Sigmoid colon (tissue), 4 donors: ENCODE measurements at regions not wholly inside any gene's neighbourhood (a gene's known extent, or its start where the extent isn't known, plus 50 kb on each side); places are given as distances from the start of the nearest gene placed in this dataset.

Experiments
- CTCF ChIP-seq, 4 experiments: fragments of 450-650 bp in 3 of 4; fragments of 200-600 bp in 1 of 4; IDR thresholded peaks; one replicate each; pipeline ENCODE4 v1.5.1; 2016 to 2019; ENCODE audit warnings: antibody characterized with exemption in 4 of 4, mild to moderate bottlenecking in 3 of 4, moderate library complexity in 2 of 4
- EP300 ChIP-seq, 4 donors: sonication (generic); formaldehyde crosslinking; IDR thresholded peaks; one replicate each; pipeline ENCODE4 v1.6.1; 2017; ENCODE audit warnings: antibody characterized with exemption in 4 of 4
- POLR2A ChIP-seq, 2 donors: fragments of 450-650 bp; IDR thresholded peaks; one replicate each; pipeline ENCODE4 v1.6.1; 2016; ENCODE audit warnings: antibody characterized with exemption in 2 of 2, mild to moderate bottlenecking in 2 of 2, moderate library complexity in 2 of 2

- TF ChIP-seq CTCF (IDR thresholded peaks at IDR 0.05): no peak
- no peak for TF ChIP-seq POLR2A (IDR thresholded peaks at IDR 0.05)
- no peak for TF ChIP-seq EP300 (IDR thresholded peaks at IDR 0.05)
Observed at GRCh38 chr7:121620206-121620605, 224.1 kb upstream of the FAM3C start.
